ENCODE measurements at regions not wholly inside any gene's neighbourhood (a gene's known extent, or its start where the extent isn't known, plus 50 kb on each side); places are given as distances from the start of the nearest gene placed in this dataset.
A peak's percentile ranks its signal among the peaks of the same experiment; 100 is the strongest.
"Not testable (repeated sequence)": the region's sequence is repeated elsewhere in the genome, so short reads cannot be mapped to it uniquely, and the experiment has no call there.

DNA sequence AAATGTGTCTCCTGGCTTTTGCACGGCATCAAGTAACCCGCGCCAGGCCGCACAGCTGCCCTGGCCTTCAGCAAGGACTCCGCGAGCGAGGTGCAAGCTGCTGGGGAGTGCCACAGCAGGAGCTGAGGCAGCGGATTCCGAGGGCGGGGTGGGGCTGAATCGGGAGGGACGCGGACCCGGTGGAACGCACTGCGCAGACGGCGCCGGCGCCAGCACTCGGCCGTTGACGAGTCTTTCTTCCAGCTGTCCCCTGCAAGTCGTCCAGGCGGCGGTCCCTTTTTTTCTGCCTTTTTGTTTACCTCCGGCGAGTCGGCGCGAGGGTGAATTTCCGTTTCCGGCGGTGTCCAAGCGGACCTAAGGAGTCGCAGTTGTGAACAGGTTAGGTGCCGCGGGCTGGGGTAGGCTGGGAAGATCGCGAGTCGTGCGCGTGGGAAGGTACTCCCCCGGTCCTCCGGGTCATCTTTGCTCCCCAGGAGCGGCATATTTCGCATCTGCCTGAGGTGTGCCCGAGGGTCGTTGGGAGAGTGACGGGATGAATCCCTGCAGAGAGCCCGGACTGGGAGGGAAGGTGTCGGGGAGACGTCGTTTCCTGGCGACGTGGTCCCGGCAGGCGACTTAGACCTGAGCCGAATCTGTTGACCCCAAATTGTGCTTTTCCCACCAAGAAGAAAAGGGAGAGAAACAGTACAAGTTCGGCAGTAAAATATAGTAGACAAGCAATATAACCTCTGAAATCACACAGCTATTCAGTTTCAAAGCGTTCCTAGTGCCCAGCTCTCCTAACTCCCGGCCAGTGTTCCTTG is 124.5 kb upstream of the PTPN20 start:
- TF ChIP-seq, protein P1, sequence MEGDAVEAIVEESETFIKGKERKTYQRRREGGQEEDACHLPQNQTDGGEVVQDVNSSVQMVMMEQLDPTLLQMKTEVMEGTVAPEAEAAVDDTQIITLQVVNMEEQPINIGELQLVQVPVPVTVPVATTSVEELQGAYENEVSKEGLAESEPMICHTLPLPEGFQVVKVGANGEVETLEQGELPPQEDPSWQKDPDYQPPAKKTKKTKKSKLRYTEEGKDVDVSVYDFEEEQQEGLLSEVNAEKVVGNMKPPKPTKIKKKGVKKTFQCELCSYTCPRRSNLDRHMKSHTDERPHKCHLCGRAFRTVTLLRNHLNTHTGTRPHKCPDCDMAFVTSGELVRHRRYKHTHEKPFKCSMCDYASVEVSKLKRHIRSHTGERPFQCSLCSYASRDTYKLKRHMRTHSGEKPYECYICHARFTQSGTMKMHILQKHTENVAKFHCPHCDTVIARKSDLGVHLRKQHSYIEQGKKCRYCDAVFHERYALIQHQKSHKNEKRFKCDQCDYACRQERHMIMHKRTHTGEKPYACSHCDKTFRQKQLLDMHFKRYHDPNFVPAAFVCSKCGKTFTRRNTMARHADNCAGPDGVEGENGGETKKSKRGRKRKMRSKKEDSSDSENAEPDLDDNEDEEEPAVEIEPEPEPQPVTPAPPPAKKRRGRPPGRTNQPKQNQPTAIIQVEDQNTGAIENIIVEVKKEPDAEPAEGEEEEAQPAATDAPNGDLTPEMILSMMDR (tag by site-specific recombination; IDR thresholded peaks at IDR 0.05) = not testable (repeated sequence)
- TF ChIP-seq, protein P2, sequence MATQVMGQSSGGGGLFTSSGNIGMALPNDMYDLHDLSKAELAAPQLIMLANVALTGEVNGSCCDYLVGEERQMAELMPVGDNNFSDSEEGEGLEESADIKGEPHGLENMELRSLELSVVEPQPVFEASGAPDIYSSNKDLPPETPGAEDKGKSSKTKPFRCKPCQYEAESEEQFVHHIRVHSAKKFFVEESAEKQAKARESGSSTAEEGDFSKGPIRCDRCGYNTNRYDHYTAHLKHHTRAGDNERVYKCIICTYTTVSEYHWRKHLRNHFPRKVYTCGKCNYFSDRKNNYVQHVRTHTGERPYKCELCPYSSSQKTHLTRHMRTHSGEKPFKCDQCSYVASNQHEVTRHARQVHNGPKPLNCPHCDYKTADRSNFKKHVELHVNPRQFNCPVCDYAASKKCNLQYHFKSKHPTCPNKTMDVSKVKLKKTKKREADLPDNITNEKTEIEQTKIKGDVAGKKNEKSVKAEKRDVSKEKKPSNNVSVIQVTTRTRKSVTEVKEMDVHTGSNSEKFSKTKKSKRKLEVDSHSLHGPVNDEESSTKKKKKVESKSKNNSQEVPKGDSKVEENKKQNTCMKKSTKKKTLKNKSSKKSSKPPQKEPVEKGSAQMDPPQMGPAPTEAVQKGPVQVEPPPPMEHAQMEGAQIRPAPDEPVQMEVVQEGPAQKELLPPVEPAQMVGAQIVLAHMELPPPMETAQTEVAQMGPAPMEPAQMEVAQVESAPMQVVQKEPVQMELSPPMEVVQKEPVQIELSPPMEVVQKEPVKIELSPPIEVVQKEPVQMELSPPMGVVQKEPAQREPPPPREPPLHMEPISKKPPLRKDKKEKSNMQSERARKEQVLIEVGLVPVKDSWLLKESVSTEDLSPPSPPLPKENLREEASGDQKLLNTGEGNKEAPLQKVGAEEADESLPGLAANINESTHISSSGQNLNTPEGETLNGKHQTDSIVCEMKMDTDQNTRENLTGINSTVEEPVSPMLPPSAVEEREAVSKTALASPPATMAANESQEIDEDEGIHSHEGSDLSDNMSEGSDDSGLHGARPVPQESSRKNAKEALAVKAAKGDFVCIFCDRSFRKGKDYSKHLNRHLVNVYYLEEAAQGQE (tag by site-specific recombination; IDR thresholded peaks at IDR 0.05) = peak; percentile 40; the same call in 1 of the 2 replicates
- TF ChIP-seq TCF7L2 (IDR thresholded peaks at IDR 0.05; ENCODE audit: borderline replicate concordance, low read depth, low read length); ZBTB1 (tag by site-specific recombination; IDR thresholded peaks at IDR 0.05); ZNF274 (IDR thresholded peaks at IDR 0.05; ENCODE audit: low read length); ZNF274 (tag by site-specific recombination; IDR thresholded peaks at IDR 0.05; ENCODE audit: borderline replicate concordance); ZNF624 (tag by site-specific recombination; IDR thresholded peaks at IDR 0.05): not testable (repeated sequence)
- TF ChIP-seq, protein P3, sequence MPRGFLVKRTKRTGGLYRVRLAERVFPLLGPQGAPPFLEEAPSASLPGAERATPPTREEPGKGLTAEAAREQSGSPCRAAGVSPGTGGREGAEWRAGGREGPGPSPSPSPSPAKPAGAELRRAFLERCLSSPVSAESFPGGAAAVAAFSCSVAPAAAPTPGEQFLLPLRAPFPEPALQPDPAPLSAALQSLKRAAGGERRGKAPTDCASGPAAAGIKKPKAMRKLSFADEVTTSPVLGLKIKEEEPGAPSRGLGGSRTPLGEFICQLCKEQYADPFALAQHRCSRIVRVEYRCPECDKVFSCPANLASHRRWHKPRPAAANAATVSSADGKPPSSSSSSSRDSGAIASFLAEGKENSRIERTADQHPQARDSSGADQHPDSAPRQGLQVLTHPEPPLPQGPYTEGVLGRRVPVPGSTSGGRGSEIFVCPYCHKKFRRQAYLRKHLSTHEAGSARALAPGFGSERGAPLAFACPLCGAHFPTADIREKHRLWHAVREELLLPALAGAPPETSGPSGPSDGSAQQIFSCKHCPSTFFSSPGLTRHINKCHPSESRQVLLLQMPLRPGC (tag by site-specific recombination; IDR thresholded peaks at IDR 0.05) = not testable (repeated sequence)
